Stimulated activated CD8-positive, alpha-beta memory T cell treated with anti-CD3 and anti-CD28 coated beads, Interleukin-4, amount 100 ng/mL, for 1 hour (primary cell): ENCODE measurements at regions not wholly inside any gene's neighbourhood (a gene's known extent, or its start where the extent isn't known, plus 50 kb on each side); places are given as distances from the start of the nearest gene placed in this dataset.
"Not testable (repeated sequence)": the region's sequence is repeated elsewhere in the genome, so short reads cannot be mapped to it uniquely, and the experiment has no call there.

Source experiments
- DNase-seq, 2 donors: peaks; one replicate each; pipeline ENCODE4 v3.0.0-alpha.2; 2020; ENCODE audit warnings: low read depth in 2 of 2, low spot score in 1 of 2

- DNase-seq, result no peak
Measured at GRCh38 chr14:101634202-101634849, 73.0 kb downstream of the DIO3 start.

GRCh38 chr14:101634850-101635748, 73.8 kb downstream of the DIO3 start:
- no peak for DNase-seq

DNA sequence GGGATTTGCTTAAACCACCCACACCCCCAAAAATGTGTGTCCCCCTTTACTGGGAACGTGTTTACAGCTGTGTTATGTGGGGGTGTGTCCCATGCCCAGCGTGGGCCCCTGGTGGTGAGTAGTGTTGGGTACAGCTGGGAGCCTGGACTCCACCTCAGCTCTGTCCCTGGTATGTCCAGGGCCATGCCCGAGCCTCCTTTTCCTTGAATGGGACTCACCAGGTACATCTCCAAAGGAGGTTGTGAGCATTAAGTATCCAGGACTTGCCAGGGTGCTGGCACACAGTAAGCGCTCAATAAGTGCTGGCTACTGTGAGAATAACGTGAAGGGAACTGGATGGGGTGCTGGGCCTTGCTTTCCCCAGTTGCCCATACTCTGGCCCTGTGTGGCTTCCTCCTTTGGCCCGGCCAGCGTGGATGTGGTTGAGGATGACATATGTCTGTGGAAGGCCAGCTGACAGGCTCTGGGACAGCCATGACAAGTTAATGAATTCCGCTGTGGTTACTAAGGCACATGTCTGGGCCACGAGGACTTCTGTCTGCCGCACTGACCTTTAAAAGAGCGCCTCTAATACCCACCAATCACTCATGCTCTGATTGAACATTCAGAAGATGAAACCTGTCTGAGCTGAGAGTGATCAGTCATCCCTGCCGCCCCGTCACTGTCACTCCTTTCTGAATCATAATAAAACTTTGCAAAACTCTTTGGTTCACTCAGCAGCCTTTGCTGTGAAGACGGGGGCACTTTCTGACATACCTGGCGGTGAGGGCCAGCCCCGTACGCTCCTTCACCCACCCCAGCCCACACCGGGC, 74.7 kb downstream of the DIO3 start:
- no peak for DNase-seq

GRCh38 chr14:101639241-101639833, 78.0 kb downstream of the DIO3 start:
- DNase-seq, result no peak

DNA sequence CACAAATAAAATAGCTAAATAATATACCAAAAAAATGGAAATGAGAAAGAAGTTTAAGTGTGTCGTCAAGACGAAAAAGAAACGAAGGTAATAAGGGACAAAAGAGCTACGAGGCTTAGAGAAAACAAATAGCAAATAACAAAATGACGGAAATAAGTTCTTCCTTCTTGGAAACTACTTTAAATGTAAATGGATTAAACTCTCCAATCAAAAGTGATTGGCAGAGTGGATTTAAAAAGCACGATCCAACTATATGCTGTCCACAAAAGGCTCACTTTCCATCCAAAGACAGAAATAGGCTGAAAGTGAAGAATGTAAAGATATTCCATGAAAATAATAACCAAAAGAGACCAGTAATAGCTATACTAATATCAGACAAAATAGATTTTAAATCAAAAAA, 82.4 kb downstream of the DIO3 start:
- no peak for DNase-seq

- DNase-seq, result no peak
Measured at GRCh38 chr14:101654051-101654450, 92.8 kb downstream of the DIO3 start.

GRCh38 chr14:101657372-101657771, 96.1 kb downstream of the DIO3 start:
- DNase-seq, result no peak

- DNase-seq, result no peak
Measured at GRCh38 chr14:101665478-101666078, 95.9 kb upstream of the PPP2R5C start.

DNA sequence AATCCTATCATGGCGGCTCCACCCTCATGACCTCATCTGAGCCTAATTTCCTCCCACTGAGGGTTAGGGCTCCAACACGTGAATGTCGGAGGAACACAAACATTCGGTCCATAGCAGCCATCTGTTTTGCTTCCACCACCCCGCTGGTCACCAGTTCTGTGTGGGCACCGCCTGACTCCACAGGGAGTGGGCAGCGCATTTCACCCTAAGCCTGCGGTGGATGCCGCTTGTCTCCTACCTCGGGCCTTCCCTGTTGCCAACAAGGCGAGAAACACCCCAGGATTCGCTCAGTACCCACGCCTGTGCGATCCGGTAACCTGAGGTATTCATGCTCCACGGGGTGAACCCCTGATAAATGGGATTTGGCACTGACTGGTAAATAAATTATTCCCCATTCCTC, 95.2 kb upstream of the PPP2R5C start:
- no peak for DNase-seq

DNA sequence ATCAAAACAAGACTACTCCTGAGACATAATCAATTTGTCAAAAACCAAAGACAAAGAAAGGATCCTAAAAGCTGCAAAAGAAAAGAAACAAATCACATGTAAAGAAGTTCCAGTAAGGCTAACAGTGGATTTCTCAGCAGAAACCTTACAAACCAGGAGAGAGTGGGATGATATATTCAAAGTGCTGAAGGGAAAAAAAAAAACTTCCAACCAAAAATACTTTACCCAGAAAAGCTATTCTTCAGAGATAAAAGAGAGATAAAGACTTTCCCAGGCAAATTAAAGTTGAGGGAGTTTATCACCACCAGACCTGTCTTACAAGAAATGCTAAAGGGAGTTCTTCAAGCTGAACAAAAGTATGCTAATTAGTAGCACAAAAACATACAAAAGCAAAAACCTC, 91.9 kb upstream of the PPP2R5C start:
- no peak for DNase-seq

- no peak for DNase-seq
Measured at GRCh38 chr14:101673873-101674272, 87.6 kb upstream of the PPP2R5C start.

DNA sequence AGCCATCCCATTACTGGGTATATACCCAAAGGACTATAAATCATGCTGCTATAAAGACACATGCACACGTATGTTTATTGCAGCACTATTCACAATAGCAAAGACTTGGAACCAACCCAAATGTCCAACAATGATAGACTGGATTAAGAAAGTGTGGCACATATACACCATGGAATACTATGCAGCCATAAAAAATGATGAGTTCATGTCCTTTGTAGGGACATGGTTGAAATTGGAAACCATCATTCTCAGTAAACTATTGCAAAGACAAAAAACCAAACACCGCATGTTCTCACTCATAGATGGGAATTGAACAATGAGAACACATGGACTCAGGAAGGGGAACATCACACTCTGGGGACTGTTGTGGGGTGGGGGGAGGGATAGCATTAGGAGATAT, 85.7 kb upstream of the PPP2R5C start:
- not testable (repeated sequence) for DNase-seq

DNA sequence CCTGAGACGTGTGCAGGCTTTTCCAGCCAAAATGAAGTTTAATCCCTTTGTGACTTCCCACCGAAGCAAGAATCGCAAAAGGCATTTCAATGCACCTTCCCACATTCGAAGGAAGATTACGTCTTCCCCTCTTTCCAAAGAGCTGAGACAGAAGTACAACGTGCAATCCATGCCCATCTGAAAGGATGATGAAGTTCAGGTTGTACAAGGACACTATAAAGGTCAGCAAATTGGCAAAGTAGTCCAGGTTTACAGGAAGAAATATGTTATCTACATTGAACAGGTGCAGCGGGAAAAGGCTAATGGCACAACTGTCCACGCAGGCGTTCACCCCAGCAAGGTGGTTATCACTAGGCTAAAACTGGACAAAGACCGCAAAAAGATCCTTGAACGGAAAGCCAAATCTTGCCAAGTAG, 83.6 kb upstream of the PPP2R5C start:
- DNase-seq, result not testable (repeated sequence)

DNA sequence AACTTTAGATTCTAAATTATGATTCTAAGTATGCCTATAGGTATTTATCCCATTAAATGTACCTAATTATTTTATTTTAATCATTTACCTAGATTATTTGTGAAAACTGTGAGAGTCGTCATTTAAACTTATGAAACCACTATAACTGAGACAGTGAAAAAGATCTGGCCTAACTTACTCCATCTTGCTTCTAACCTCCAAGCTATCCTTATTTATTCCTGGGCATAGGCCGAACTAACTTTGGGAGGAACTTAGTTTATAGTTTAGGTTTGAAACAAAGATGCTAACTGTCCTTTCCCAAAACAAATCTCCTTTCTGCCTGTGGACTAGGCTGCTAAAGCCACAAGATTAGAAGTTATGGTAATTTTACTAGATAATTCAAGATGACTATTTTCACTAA, 79.7 kb upstream of the PPP2R5C start:
- DNase-seq, result no peak

GRCh38 chr14:101683365-101683764, 78.1 kb upstream of the PPP2R5C start:
- DNase-seq, result no peak

DNA sequence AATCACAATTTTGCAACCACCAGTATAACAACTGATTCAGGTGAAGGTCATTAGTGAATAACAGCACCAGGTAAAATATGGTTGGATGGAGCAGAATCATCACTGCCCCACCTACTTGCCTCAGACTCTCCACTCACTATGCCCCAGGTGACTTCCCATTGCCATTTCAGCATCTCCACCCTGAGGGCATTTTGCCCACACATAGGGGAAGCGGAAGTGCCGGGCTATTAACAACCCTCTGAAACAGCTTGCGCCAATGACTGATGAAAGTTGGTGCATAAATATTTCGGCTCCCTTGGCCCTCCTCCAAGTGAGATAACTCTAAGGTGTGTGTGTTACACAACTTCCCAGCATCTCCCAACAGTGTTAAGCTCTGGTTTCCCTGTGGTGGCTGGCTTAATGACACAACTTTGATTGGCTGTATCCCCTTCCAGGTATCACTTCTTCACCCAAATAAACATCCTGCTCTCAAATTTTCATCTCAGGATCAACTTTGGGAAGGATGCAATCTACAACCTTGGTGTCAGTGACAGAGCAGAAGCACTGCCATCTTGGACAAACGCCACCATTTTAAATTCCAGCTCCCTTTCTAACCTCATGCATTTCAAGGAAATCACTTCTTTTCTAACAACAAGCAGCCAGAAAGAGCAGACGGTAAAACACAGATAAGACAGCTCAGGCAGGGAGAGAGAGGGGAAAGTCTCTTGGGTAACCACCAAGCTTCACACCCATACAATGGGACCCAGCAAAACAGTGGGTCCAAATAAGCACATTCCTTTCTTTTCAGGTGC, 73.6 kb upstream of the PPP2R5C start:
- no peak for DNase-seq

DNA sequence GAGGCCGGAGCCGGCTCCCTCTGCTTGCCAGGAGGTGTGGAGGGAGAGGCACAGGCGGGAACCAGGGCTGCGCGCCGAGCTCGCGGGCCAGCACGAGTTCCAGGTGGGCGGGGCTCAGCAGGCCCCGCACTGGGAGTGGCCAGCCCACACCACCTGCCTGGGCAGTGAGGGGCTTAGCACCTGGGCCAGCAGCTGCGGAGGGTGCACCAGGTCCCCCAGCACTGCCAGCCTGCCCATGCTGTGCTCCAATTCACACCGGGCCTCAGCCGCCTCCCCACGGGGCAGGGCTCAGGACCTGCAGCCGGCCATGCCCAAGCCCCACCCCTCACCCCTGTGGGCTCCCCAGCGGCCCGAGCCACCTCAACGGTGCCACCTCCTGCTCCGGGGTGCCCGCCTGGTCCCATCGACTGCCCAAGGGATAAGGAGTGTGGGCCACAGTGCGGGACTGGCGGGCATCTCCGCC, 72.4 kb upstream of the PPP2R5C start:
- no peak for DNase-seq

- DNase-seq, result not testable (repeated sequence)
Measured at GRCh38 chr14:101689966-101690365, 71.5 kb upstream of the PPP2R5C start.

DNA sequence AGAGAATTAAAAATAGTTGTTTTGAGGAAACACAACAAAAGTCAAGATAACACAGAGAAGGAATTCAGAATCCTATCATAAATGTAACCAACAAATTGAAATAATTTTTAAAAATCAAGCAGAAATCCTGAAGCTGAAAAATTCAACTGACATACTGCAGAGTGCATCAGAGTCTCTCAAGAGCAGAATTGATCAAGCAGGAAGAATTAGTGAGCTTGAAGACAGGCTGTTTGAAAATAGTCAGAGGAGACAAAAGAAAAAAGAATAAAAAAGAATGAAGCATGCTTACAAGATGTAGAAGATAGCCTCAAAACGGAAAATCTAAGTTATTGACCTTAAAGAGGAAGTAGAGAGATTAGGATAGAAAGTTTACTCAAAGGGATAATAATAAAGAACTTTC, 65.8 kb upstream of the PPP2R5C start:
- no peak for DNase-seq

DNA sequence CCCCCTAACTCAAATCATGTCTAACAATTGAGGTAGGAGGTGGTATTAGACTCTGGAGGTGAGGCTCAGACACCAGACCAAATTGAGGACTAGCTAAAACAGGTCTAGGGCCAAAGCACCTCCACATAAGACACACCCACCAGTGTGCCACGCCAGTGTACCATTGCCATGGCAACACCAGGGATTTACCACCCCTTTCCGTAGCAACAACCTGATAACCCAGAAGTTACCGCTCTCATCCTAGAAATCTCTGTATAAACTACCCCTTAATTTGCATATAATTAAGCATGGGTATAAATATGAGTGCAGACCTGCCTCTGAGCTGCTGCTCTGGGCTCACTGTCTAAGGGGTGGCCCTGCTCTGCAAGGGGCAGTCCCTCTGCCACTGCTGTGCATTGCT, 57.4 kb upstream of the PPP2R5C start:
- DNase-seq, result no peak
